SK-N-SH (cell line): ENCODE measurements at regions not wholly inside any gene's neighbourhood (a gene's known extent, or its start where the extent isn't known, plus 50 kb on each side); places are given as distances from the start of the nearest gene placed in this dataset.

Experiments used
- CTCF ChIA-PET: fragments of 300-600, 350-600 bp; formaldehyde crosslinking; extraction: SDS; loops from one replicate; lab custom pipeline; 2021; lab: Yijun Ruan, JAX
- POLR2A ChIA-PET: fragments of 350-600 bp; sonication (Branson Sonifier 250); formaldehyde crosslinking; extraction: SDS; loops from one replicate; lab custom pipeline; 2020; ENCODE audit warnings: antibody characterized with exemption, inconsistent platforms; lab: Yijun Ruan, JAX
- DNase-seq: peaks from one replicate; pipeline ENCODE4 v3.0.0; 2012
- H2AFZ ChIP-seq: fragments of 200-600 bp; sonication (generic); 2 replicates; pipeline ENCODE4 v1.8.1; 2016; ENCODE audit warnings: antibody characterized with exemption, mild to moderate bottlenecking, low read depth
- H3F3A ChIP-seq: fragments of 200-600 bp; sonication (generic); replicated peaks from 2 replicates; pipeline ENCODE3; 2016; ENCODE audit warnings: antibody characterized with exemption, mild to moderate bottlenecking; ENCODE audit not compliant: insufficient read depth
- H3K27ac ChIP-seq, 2 experiments: fragments of 200-500 bp in 1 of 2; fragments of 200-600 bp in 1 of 2; sonication (Bioruptor generic) in 1 of 2; sonication (generic), shearing (Covaris generic) in 1 of 2; 2 replicates each; pipeline versions ENCODE4 v1.5.1 to v1.6.1; 2014 to 2016; ENCODE audit warnings: low read depth in 2 of 2, inconsistent platforms in 1 of 2, low read length in 1 of 2, mild to moderate bottlenecking in 1 of 2, mixed read lengths in 1 of 2
- H3K27me3 ChIP-seq: fragments of 200-600 bp; sonication (generic), shearing (Covaris generic); 2 replicates; pipeline ENCODE4 v1.6.1; 2016; ENCODE audit warnings: mixed run types; ENCODE audit not compliant: insufficient read depth
- H3K36me3 ChIP-seq, 2 experiments: fragments of 200-500 bp in 1 of 2; fragments of 200-600 bp in 1 of 2; sonication (Bioruptor generic) in 1 of 2; sonication (generic) in 1 of 2; replicated peaks in 1 of 2; 2 replicates each; pipeline versions ENCODE3 to v1.5.1; 2014 to 2016; ENCODE audit warnings: low read length in 1 of 2, mild to moderate bottlenecking in 1 of 2; ENCODE audit not compliant: insufficient read depth in 2 of 2, control insufficient read depth in 1 of 2
- H3K4me1 ChIP-seq, 2 experiments: fragments of 200-500 bp in 1 of 2; fragments of 200-600 bp in 1 of 2; sonication (Bioruptor generic) in 1 of 2; sonication (generic), shearing (Covaris generic) in 1 of 2; 2 replicates each; pipeline versions ENCODE4 v1.5.1 to v1.6.1; 2014 to 2016; ENCODE audit warnings: low read depth in 1 of 2, low read length in 1 of 2, mixed run types in 1 of 2; ENCODE audit not compliant: insufficient read depth in 2 of 2, control insufficient read depth in 1 of 2
- H3K4me2 ChIP-seq: fragments of 200-600 bp; sonication (generic), shearing (Covaris generic); 2 replicates; pipeline ENCODE4 v1.6.1; 2017; ENCODE audit warnings: mixed run types
- H3K4me3 ChIP-seq, 2 experiments: fragments of 200-500 bp in 1 of 2; fragments of 200-600 bp in 1 of 2; sonication (Bioruptor generic) in 1 of 2; sonication (generic), shearing (Covaris generic) in 1 of 2; 2 replicates each; pipeline versions ENCODE4 v1.5.1 to v1.8.1; 2014 to 2016; ENCODE audit warnings: low read depth in 2 of 2, inconsistent platforms in 1 of 2, low read length in 1 of 2, mild to moderate bottlenecking in 1 of 2, mixed read lengths in 1 of 2, moderate library complexity in 1 of 2
- H3K79me2 ChIP-seq: fragments of 200-600 bp; sonication (generic); 2 replicates; pipeline ENCODE4 v1.8.1; 2017; ENCODE audit warnings: mild to moderate bottlenecking; ENCODE audit not compliant: insufficient read depth
- H3K9ac ChIP-seq: fragments of 200-600 bp; sonication (generic); 2 replicates; pipeline ENCODE4 v1.6.1; 2017; ENCODE audit warnings: mixed run types
- H3K9me2 ChIP-seq: fragments of 200-600 bp; sonication (generic); 2 replicates; pipeline ENCODE4 v1.6.1; 2017; ENCODE audit warnings: mixed run types
- H3K9me3 ChIP-seq: fragments of 200-600 bp; sonication (generic); 2 replicates; pipeline ENCODE4 v1.6.1; 2017; ENCODE audit warnings: mixed run types, mild to moderate bottlenecking, moderate library complexity
- H4K20me1 ChIP-seq: fragments of 200-600 bp; sonication (generic); 2 replicates; pipeline ENCODE4 v1.6.1; 2017; ENCODE audit warnings: mild to moderate bottlenecking, mixed run types; ENCODE audit not compliant: insufficient read depth
- EP300 ChIP-seq, 2 experiments: IDR thresholded peaks; 2 replicates each; pipeline versions ENCODE4 v1.4.0 to v1.6.1; 2012; ENCODE audit warnings: borderline replicate concordance in 1 of 2, low read depth in 1 of 2, low read length in 1 of 2
- EZH2phosphoT487 ChIP-seq: fragments of 200-600 bp; sonication (generic); IDR thresholded peaks from 2 replicates; pipeline ENCODE4 v1.6.1; 2017; ENCODE audit warnings: low read depth, mixed run types, mild to moderate bottlenecking, antibody characterized with exemption, moderate library complexity, borderline replicate concordance
- FOSL2 ChIP-seq: IDR thresholded peaks from 2 replicates; pipeline ENCODE4 v1.4.0; 2012; ENCODE audit warnings: low read depth, mild to moderate bottlenecking, moderate library complexity, borderline replicate concordance
- JUND ChIP-seq: IDR thresholded peaks from 2 replicates; pipeline ENCODE4 v1.4.0; 2012
- MEF2A ChIP-seq: IDR thresholded peaks from 2 replicates; pipeline ENCODE4 v1.4.0; 2012; ENCODE audit warnings: low read depth, borderline replicate concordance
- MXI1 ChIP-seq: IDR thresholded peaks from 2 replicates; pipeline ENCODE4 v1.6.1; 2012; ENCODE audit warnings: mild to moderate bottlenecking, low read depth, low read length, improper control_type of control experiment
- NFIC ChIP-seq: IDR thresholded peaks from 2 replicates; pipeline ENCODE4 v1.4.0; 2012; ENCODE audit warnings: borderline replicate concordance
- NRF1 ChIP-seq: IDR thresholded peaks from 2 replicates; pipeline ENCODE4 v1.6.1; 2012; ENCODE audit warnings: low read depth, mild to moderate bottlenecking, low read length
- POLR2AphosphoS5 ChIP-seq: IDR thresholded peaks from 2 replicates; pipeline ENCODE4 v1.6.1; 2012; ENCODE audit warnings: low read depth, low read length
- RCOR1 ChIP-seq: fragments of 150-350 bp; IDR thresholded peaks from 2 replicates; pipeline ENCODE4 v1.6.1; 2017; ENCODE audit warnings: antibody characterized with exemption, low read length
- RFX5 ChIP-seq: IDR thresholded peaks from 2 replicates; pipeline ENCODE4 v1.6.1; 2012; ENCODE audit warnings: mild to moderate bottlenecking, improper control_type of control experiment, low read length
- RXRA ChIP-seq: IDR thresholded peaks from 2 replicates; pipeline ENCODE4 v1.4.0; 2012; ENCODE audit warnings: low read depth, mild to moderate bottlenecking, borderline replicate concordance
- SIN3A ChIP-seq: IDR thresholded peaks from 2 replicates; pipeline ENCODE4 v1.6.1; 2012; ENCODE audit warnings: low read depth, mild to moderate bottlenecking, low read length, moderate library complexity, borderline replicate concordance
- SMC3 ChIP-seq: IDR thresholded peaks from 2 replicates; pipeline ENCODE4 v1.6.1; 2012; ENCODE audit warnings: low read depth, low read length, improper control_type of control experiment
- WGBS: methylation state at CpG from one replicate; pipeline ENCODE4 v1.1.6; 2017; ENCODE audit warnings: low lambda C conversion rate; 5-methylcytosine and 5-hydroxymethylcytosine counted together
- TF ChIP-seq, protein P1 (sequence below): fragments of 150-350 bp; IDR thresholded peaks from 2 replicates; pipeline ENCODE4 v1.6.1; 2017; ENCODE audit warnings: antibody characterized with exemption, low read length, low read depth, borderline replicate concordance
- TF ChIP-seq, protein P2 (sequence below): IDR thresholded peaks from 2 replicates; pipeline ENCODE4; 2012
- TF ChIP-seq, protein P3 (sequence below): fragments of 200-600 bp; sonication (generic); IDR thresholded peaks from 2 replicates; pipeline ENCODE4 v1.6.1; 2017; ENCODE audit warnings: antibody characterized with exemption, mild to moderate bottlenecking, moderate library complexity
- TF ChIP-seq, protein P4 (sequence below): IDR thresholded peaks from 2 replicates; pipeline ENCODE4 v1.4.0; 2012; ENCODE audit warnings: low read depth
- TF ChIP-seq, protein P5 (sequence below): IDR thresholded peaks from 2 replicates; pipeline ENCODE4 v1.6.1; 2012; ENCODE audit warnings: mild to moderate bottlenecking, low read depth, low read length, moderate library complexity

DNA sequence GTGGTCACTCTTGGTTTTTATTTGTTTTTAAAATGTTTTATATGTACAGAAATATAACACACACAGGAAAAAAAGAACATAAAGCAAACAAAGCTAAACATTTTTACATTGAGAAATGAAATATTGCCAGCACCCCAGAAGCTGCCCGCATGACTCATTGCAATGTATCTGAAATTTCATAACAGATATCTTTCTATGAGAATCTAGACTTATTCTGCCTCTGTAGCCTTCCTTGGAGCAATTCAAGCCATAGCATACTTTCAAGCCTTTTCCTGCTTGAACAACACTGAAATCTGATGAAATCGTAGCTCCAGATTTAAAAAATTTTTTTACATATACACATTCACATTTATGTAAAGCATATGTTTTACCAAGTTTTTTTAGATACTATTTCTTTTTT, 86.9 kb downstream of the RBBP6 start:
- Histone ChIP-seq H3F3A (peaks cover 6% of the 10 kb centered on the region), H3K9me3 (no peaks in the 10 kb centered on the region), H3K4me3 (no peak overlapping the region), H3K36me3 (no peaks in the 10 kb centered on the region), H3K9me2 (no peaks in the 10 kb centered on the region), H3K27ac (peak overlapping the region in 1 of 2 experiments; percentile 13; a peak in 1 of 4 replicates), H3K4me2 (no peak overlapping the region), H3K27me3 (no peaks in the 10 kb centered on the region), H3K79me2 (no peaks in the 10 kb centered on the region), H4K20me1 (no peaks in the 10 kb centered on the region), H3K4me1 (no peaks in the 10 kb centered on the region), H3K9ac (no peak overlapping the region), H2AFZ (no peak overlapping the region)
- WGBS: 51% methylated on average over 2 of the region's 2 CpGs
- peak; percentile 45 for TF ChIP-seq JUND
- no peak for TF ChIP-seq SMC3
- no peak for TF ChIP-seq RFX5
- TF ChIP-seq FOSL2: peak; percentile 47; the same call in 1 of the 2 replicates
- TF ChIP-seq, protein P1, sequence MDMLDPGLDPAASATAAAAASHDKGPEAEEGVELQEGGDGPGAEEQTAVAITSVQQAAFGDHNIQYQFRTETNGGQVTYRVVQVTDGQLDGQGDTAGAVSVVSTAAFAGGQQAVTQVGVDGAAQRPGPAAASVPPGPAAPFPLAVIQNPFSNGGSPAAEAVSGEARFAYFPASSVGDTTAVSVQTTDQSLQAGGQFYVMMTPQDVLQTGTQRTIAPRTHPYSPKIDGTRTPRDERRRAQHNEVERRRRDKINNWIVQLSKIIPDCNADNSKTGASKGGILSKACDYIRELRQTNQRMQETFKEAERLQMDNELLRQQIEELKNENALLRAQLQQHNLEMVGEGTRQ: no peak
- TF ChIP-seq RXRA: no peak
- TF ChIP-seq, protein P2, sequence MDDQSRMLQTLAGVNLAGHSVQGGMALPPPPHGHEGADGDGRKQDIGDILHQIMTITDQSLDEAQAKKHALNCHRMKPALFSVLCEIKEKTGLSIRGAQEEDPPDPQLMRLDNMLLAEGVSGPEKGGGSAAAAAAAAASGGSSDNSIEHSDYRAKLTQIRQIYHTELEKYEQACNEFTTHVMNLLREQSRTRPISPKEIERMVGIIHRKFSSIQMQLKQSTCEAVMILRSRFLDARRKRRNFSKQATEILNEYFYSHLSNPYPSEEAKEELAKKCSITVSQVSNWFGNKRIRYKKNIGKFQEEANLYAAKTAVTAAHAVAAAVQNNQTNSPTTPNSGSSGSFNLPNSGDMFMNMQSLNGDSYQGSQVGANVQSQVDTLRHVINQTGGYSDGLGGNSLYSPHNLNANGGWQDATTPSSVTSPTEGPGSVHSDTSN: 0 out of 2 replicates have a peak, but pooled peaks have one; percentile 11
- CTCF ChIA-PET: interaction anchor here (0.9 to 1.4 kb wide), 3 partner anchors 33 to 62 kb away, joined by 3 to 5 read pairs (median 3); no protein-coding TSS in a partner anchor
- POLR2A ChIA-PET: no interaction called here
- DNase-seq: no peak

DNA sequence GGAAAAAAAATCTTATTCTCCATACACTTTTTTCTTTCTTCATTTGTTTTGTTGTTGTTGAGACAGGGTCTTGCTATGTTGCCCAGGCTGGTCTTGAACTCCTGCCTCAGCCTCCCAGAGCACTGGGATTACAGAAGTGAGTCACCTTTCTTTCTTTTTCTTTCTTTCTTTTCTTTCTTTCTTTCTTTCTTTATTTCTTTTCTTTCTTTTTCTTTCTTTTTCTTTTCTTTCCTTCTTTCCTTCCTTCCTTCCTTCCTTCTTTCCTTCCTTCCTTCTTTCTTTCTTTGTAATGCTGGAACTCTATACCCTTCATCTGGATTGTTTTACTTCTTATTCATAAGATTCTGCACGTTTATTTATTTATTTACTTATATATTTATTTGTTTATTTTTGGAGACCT, 94.5 kb upstream of the TNRC6A start:
- no peaks in the 10 kb centered on the region for H3K9me2 ChIP-seq
- no peaks in the 10 kb centered on the region for H3K79me2 ChIP-seq
- H3K27me3 ChIP-seq: no peaks in the 10 kb centered on the region
- ChIA-PET CTCF (no interaction called here), POLR2A (no interaction called here)
- H3K27ac ChIP-seq: no peak overlapping the region
- H3K4me2 ChIP-seq: no peak overlapping the region
- H2AFZ ChIP-seq: no peak overlapping the region
- H4K20me1 ChIP-seq: no peaks in the 10 kb centered on the region
- H3K36me3 ChIP-seq: no peaks in the 10 kb centered on the region
- peaks cover 4 to 16% of the 10 kb centered on the region in 2 experiments; a peak in 3 of 4 replicates for H3K4me1 ChIP-seq
- WGBS: 62% methylated on average over 1 of the region's 1 CpG
- no peaks in the 10 kb centered on the region for H3K9me3 ChIP-seq
- H3K4me3 ChIP-seq: no peak overlapping the region
- no peak overlapping the region for H3K9ac ChIP-seq
- H3F3A ChIP-seq: peaks cover 19% of the 10 kb centered on the region
- DNase-seq: no peak
- TF ChIP-seq SMC3 (no peak), RCOR1 (no peak), EZH2phosphoT487 (no peak), EP300 (IDR thresholded peaks at IDR 0.05; ENCODE audit: borderline replicate concordance in 1 of 2, low read depth in 1 of 2, low read length in 1 of 2) (no peak), MXI1 (no peak), SIN3A (no peak), NFIC (no peak), NRF1 (no peak), MEF2A (no peak), POLR2AphosphoS5 (no peak)
- TF ChIP-seq, protein P3, sequence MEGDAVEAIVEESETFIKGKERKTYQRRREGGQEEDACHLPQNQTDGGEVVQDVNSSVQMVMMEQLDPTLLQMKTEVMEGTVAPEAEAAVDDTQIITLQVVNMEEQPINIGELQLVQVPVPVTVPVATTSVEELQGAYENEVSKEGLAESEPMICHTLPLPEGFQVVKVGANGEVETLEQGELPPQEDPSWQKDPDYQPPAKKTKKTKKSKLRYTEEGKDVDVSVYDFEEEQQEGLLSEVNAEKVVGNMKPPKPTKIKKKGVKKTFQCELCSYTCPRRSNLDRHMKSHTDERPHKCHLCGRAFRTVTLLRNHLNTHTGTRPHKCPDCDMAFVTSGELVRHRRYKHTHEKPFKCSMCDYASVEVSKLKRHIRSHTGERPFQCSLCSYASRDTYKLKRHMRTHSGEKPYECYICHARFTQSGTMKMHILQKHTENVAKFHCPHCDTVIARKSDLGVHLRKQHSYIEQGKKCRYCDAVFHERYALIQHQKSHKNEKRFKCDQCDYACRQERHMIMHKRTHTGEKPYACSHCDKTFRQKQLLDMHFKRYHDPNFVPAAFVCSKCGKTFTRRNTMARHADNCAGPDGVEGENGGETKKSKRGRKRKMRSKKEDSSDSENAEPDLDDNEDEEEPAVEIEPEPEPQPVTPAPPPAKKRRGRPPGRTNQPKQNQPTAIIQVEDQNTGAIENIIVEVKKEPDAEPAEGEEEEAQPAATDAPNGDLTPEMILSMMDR: no peak
- TF ChIP-seq, protein P4, sequence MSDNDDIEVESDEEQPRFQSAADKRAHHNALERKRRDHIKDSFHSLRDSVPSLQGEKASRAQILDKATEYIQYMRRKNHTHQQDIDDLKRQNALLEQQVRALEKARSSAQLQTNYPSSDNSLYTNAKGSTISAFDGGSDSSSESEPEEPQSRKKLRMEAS: no peak
- TF ChIP-seq, protein P2: no peak
- TF ChIP-seq, protein P5, sequence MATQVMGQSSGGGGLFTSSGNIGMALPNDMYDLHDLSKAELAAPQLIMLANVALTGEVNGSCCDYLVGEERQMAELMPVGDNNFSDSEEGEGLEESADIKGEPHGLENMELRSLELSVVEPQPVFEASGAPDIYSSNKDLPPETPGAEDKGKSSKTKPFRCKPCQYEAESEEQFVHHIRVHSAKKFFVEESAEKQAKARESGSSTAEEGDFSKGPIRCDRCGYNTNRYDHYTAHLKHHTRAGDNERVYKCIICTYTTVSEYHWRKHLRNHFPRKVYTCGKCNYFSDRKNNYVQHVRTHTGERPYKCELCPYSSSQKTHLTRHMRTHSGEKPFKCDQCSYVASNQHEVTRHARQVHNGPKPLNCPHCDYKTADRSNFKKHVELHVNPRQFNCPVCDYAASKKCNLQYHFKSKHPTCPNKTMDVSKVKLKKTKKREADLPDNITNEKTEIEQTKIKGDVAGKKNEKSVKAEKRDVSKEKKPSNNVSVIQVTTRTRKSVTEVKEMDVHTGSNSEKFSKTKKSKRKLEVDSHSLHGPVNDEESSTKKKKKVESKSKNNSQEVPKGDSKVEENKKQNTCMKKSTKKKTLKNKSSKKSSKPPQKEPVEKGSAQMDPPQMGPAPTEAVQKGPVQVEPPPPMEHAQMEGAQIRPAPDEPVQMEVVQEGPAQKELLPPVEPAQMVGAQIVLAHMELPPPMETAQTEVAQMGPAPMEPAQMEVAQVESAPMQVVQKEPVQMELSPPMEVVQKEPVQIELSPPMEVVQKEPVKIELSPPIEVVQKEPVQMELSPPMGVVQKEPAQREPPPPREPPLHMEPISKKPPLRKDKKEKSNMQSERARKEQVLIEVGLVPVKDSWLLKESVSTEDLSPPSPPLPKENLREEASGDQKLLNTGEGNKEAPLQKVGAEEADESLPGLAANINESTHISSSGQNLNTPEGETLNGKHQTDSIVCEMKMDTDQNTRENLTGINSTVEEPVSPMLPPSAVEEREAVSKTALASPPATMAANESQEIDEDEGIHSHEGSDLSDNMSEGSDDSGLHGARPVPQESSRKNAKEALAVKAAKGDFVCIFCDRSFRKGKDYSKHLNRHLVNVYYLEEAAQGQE: no peak
